ENCODE measurements at regions not wholly inside any gene's neighbourhood (a gene's known extent, or its start where the extent isn't known, plus 50 kb on each side); places are given as distances from the start of the nearest gene placed in this dataset.

- Mint-ChIP-seq H3K4me1 (no peaks in the 10 kb centered on the region), H3K9me3 (peaks cover 0 to 12% (median 1%) of the 10 kb centered on the region in 6 donors), H3K4me3 (no peak overlapping the region), H3K27me3 (ENCODE audit: low read depth in 3 of 3) (peaks cover 0 to 2% (median 1%) of the 10 kb centered on the region in 3 donors), H3K36me3 (no peaks in the 10 kb centered on the region), H3K27ac (no peak overlapping the region)
- DNase-seq: no peak
These were observed 84.9 kb upstream of the CLDN18 start for GRCh38 chr3:137925080-137925479.

DNA sequence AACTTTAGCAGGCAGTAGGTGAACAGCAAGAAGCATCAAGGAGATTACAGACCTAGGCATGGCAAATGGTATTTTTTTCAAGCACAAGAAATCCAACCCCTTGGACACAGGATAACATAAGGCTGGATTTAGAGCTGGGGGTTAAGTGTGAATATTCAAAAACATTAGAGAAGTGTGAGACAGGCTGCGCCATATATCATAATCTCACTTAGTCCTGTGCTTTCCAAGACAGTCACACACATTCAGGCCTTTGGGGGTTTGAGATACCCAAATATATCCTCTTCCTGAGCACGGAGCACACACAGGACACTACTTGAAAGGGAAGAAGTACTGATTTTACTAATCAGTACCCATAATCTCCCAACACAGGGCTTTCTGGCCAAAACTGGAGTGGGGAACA is 83.0 kb upstream of the CLDN18 start:
- H3K36me3 Mint-ChIP-seq: no peaks in the 10 kb centered on the region
- no peak overlapping the region for H3K4me3 Mint-ChIP-seq
- DNase-seq: no peak
- H3K27me3 Mint-ChIP-seq (ENCODE audit: low read depth in 3 of 3): peaks cover 0 to 6% (median 1%) of the 10 kb centered on the region in 3 donors
- H3K27ac Mint-ChIP-seq: no peak overlapping the region
- peaks cover 0 to 12% (median under 1%) of the 10 kb centered on the region in 6 donors for H3K9me3 Mint-ChIP-seq
- H3K4me1 Mint-ChIP-seq: no peaks in the 10 kb centered on the region

- Mint-ChIP-seq H3K36me3 (no peaks in the 10 kb centered on the region), H3K27ac (no peak overlapping the region), H3K4me3 (no peak overlapping the region), H3K27me3 (ENCODE audit: low read depth in 3 of 3) (peaks cover 0 to 6% (median 5%) of the 10 kb centered on the region in 3 donors), H3K9me3 (peaks cover 0 to 12% (median 2%) of the 10 kb centered on the region in 6 donors), H3K4me1 (no peaks in the 10 kb centered on the region)
- no peak for DNase-seq
These were observed 79.0 kb upstream of the CLDN18 start for GRCh38 chr3:137930976-137931375.

- Mint-ChIP-seq H3K27ac (no peak overlapping the region), H3K4me3 (no peak overlapping the region), H3K9me3 (peaks cover 0 to 3% (median 0%) of the 10 kb centered on the region in 6 donors), H3K36me3 (no peaks in the 10 kb centered on the region), H3K27me3 (ENCODE audit: low read depth in 3 of 3) (peaks cover 0 to 7% (median 0%) of the 10 kb centered on the region in 3 donors), H3K4me1 (no peaks in the 10 kb centered on the region)
- DNase-seq: no peak
These were observed 71.1 kb upstream of the CLDN18 start for GRCh38 chr3:137938876-137939275.

- no peaks in the 10 kb centered on the region for H3K36me3 Mint-ChIP-seq
- H3K4me1 Mint-ChIP-seq: peaks cover 0 to 2% of the 10 kb centered on the region in 2 donors
- H3K9me3 Mint-ChIP-seq: no peaks in the 10 kb centered on the region
- no peak overlapping the region for H3K27ac Mint-ChIP-seq
- no peak for DNase-seq
- H3K4me3 Mint-ChIP-seq: no peak overlapping the region
- H3K27me3 Mint-ChIP-seq (ENCODE audit: low read depth in 3 of 3): no peaks in the 10 kb centered on the region
These were observed 65.4 kb upstream of the CLDN18 start for GRCh38 chr3:137944593-137944992.

GRCh38 chr3:137946356-137946973 is 63.5 kb upstream of the CLDN18 start:
- peaks cover 0 to 2% (median 0%) of the 10 kb centered on the region in 3 donors for H3K27me3 Mint-ChIP-seq (ENCODE audit: low read depth in 3 of 3)
- H3K4me3 Mint-ChIP-seq: no peak overlapping the region
- H3K27ac Mint-ChIP-seq: no peak overlapping the region
- H3K4me1 Mint-ChIP-seq: peaks cover 0 to 2% of the 10 kb centered on the region in 2 donors
- no peaks in the 10 kb centered on the region for H3K9me3 Mint-ChIP-seq
- no peaks in the 10 kb centered on the region for H3K36me3 Mint-ChIP-seq
- DNase-seq: peak in 2 of 3 donors; percentile 25 to 27

- Mint-ChIP-seq H3K4me3 (no peak overlapping the region), H3K27ac (no peak overlapping the region), H3K4me1 (peaks cover 0 to 2% of the 10 kb centered on the region in 2 donors), H3K27me3 (ENCODE audit: low read depth in 3 of 3) (peaks cover 0 to 2% (median 0%) of the 10 kb centered on the region in 3 donors), H3K36me3 (no peaks in the 10 kb centered on the region), H3K9me3 (no peaks in the 10 kb centered on the region)
- no peak for DNase-seq
These were observed 62.8 kb upstream of the CLDN18 start for GRCh38 chr3:137947117-137947516.

DNA sequence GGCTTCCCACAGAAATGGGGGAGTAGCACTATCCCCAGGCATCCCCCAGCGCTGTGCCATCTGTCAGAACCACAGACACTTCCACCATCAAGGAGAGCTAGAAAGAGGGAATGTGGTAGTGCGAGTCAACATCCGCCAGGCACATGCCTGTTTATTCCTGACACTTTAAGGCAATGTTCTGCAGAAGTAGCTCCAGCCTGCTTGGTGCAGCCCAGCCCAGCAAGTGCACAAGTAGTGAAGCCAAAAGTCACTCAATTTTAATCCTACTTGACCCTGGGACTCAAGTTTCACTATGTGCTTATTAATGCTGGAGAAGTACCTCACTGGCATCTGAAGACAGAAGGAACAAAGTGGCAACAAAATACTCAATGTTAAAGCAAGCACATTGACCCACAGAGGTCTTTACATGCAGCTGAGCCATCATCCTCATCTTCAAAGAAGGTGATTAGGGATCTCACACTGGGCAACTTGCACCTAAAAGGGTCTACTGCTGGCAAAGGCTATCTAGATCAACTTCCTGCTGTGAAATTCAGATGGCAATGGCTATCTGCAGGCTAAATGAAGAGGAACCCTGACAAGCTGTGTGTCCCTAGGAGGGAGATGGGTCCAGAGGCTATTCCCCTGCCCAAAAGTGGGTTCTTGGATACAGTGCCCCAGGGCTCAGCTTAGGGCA is 61.4 kb upstream of the CLDN18 start:
- H3K36me3 Mint-ChIP-seq: no peaks in the 10 kb centered on the region
- H3K4me3 Mint-ChIP-seq: no peak overlapping the region
- H3K4me1 Mint-ChIP-seq: peaks cover 0 to 2% of the 10 kb centered on the region in 2 donors
- DNase-seq: no peak
- H3K27me3 Mint-ChIP-seq (ENCODE audit: low read depth in 3 of 3): peaks cover 0 to 2% (median 0%) of the 10 kb centered on the region in 3 donors
- H3K9me3 Mint-ChIP-seq: peaks cover 0 to 4% (median 0%) of the 10 kb centered on the region in 6 donors
- H3K27ac Mint-ChIP-seq: no peak overlapping the region

- DNase-seq: no peak
- Mint-ChIP-seq H3K36me3 (no peaks in the 10 kb centered on the region), H3K9me3 (peaks cover 0 to 6% (median 4%) of the 10 kb centered on the region in 6 donors), H3K4me3 (no peak overlapping the region), H3K4me1 (no peaks in the 10 kb centered on the region), H3K27ac (no peak overlapping the region), H3K27me3 (ENCODE audit: low read depth in 3 of 3) (peaks cover 0 to 10% (median 7%) of the 10 kb centered on the region in 3 donors)
These were observed 51.3 kb upstream of the CLDN18 start for GRCh38 chr3:137958636-137959035.
